ENCODE measurements at regions not wholly inside any gene's neighbourhood (a gene's known extent, or its start where the extent isn't known, plus 50 kb on each side); places are given as distances from the start of the nearest gene placed in this dataset.

DNA sequence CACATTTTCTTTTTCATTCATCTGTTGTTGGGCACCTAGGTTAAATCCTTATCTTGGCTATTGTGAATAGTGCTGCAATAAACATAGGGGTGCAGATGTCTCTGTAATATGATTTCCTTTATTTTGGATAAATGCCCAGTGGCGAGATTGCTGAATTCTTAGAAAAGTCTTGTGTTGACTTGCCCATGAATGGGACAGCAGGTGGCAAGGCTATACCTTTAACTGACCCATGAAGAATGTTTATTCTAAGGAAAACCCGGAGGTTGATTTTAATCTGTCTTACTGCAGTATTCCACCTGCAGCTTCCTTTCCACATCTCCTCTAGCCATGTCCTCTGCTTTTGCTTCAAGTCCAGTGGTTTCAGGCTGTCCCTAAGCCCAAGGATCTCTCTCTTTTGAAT is 220.6 kb downstream of the SNCA start:
- Mint-ChIP-seq H3K4me1 (peaks cover 14 to 15% of the 10 kb centered on the region in 2 experiments), H3K27me3 (ENCODE audit: low read depth) (no peaks in the 10 kb centered on the region), H3K36me3 (ENCODE audit: insufficient read depth in 1 of 3, low read depth in 3 of 3) (no peaks in the 10 kb centered on the region), H3K9me3 (no peaks in the 10 kb centered on the region), H3K27ac (peak overlapping the region in 1 of 3 experiments; percentile 17; a peak in 1 of 7 replicates), H3K4me3 (no peak overlapping the region)
- Histone ChIP-seq H2BK5ac (ENCODE audit: insufficient read length, low read length) (no peak overlapping the region), H3K23me2 (ENCODE audit: insufficient read length, low read depth, low read length, poor library complexity, severe bottlenecking) (no peaks in the 10 kb centered on the region), H3K4me2 (ENCODE audit: insufficient read depth, insufficient read length, low read length) (no peak overlapping the region), H3K79me2 (ENCODE audit: insufficient read depth, low read length) (no peaks in the 10 kb centered on the region), H3K4me1 (ENCODE audit: insufficient read depth, low read length) (no peaks in the 10 kb centered on the region), H3K9me3 (ENCODE audit: control insufficient read depth, low read depth, low read length) (no peaks in the 10 kb centered on the region), H3K4ac (ENCODE audit: low read depth, low read length) (no peak overlapping the region), H4K91ac (ENCODE audit: insufficient read length, low read depth, low read length) (no peak overlapping the region), H3T11ph (ENCODE audit: low read length) (no peak overlapping the region), H2AK5ac (ENCODE audit: insufficient read length, low read length) (no peak overlapping the region), H2BK20ac (ENCODE audit: low read depth, low read length, poor library complexity, severe bottlenecking) (no peak overlapping the region), H3K18ac (ENCODE audit: insufficient read length, low read depth, low read length) (no peak overlapping the region), H2BK12ac (ENCODE audit: insufficient read length, low read depth, low read length) (no peak overlapping the region), H3K9ac (ENCODE audit: extremely low read depth, insufficient read length, low read length) (no peak overlapping the region), H4K20me1 (ENCODE audit: control insufficient read depth, insufficient read depth, insufficient read length) (no peaks in the 10 kb centered on the region), H2AFZ (ENCODE audit: low read length) (no peak overlapping the region), H3K27me3 (ENCODE audit: insufficient read depth, low read length) (no peaks in the 10 kb centered on the region), H4K5ac (ENCODE audit: insufficient read length, low read depth, low read length) (no peak overlapping the region), H3K79me1 (ENCODE audit: insufficient read depth, low read depth, low read length, poor library complexity, severe bottlenecking) (no peaks in the 10 kb centered on the region), H3K27ac (ENCODE audit: insufficient read length, low read depth, low read length) (no peak overlapping the region), H2BK15ac (ENCODE audit: low read depth, low read length) (no peak overlapping the region), H3K23ac (ENCODE audit: insufficient read length, low read depth, low read length) (no peak overlapping the region), H3K14ac (ENCODE audit: insufficient read depth, low read length) (no peak overlapping the region), H4K8ac (replicated peaks; ENCODE audit: insufficient read length, low read depth, low read length) (no peak overlapping the region), H2BK120ac (ENCODE audit: low read depth, low read length, poor library complexity, severe bottlenecking) (no peak overlapping the region), H3K56ac (ENCODE audit: insufficient read length, low read depth, low read length) (no peak overlapping the region)
- WGBS (ENCODE audit: extremely low coverage, insufficient read length, low lambda C conversion rate): no CpG with 5 or more reads among the region's 2 CpGs
- DNase-seq: no peak
- TF ChIP-seq, protein P1, sequence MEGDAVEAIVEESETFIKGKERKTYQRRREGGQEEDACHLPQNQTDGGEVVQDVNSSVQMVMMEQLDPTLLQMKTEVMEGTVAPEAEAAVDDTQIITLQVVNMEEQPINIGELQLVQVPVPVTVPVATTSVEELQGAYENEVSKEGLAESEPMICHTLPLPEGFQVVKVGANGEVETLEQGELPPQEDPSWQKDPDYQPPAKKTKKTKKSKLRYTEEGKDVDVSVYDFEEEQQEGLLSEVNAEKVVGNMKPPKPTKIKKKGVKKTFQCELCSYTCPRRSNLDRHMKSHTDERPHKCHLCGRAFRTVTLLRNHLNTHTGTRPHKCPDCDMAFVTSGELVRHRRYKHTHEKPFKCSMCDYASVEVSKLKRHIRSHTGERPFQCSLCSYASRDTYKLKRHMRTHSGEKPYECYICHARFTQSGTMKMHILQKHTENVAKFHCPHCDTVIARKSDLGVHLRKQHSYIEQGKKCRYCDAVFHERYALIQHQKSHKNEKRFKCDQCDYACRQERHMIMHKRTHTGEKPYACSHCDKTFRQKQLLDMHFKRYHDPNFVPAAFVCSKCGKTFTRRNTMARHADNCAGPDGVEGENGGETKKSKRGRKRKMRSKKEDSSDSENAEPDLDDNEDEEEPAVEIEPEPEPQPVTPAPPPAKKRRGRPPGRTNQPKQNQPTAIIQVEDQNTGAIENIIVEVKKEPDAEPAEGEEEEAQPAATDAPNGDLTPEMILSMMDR (conservative IDR thresholded peaks at IDR 0.05): no peak

Measured in H9 (cell line).